Right lobe of liver (tissue), 4 donors: ENCODE measurements at regions not wholly inside any gene's neighbourhood (a gene's known extent, or its start where the extent isn't known, plus 50 kb on each side); places are given as distances from the start of the nearest gene placed in this dataset.

Experiments used
- CTCF ChIP-seq, 4 donors: fragments of 200-600 bp in 3 of 4; fragments of 450-650 bp in 1 of 4; IDR thresholded peaks; one replicate each; pipeline versions ENCODE4 v1.5.1 to v1.8.0; 2016 to 2022; ENCODE audit warnings: antibody characterized with exemption in 4 of 4, mild to moderate bottlenecking in 2 of 4
- POLR2A ChIP-seq: fragments of 450-650 bp; IDR thresholded peaks from one replicate; pipeline ENCODE4 v1.6.1; 2017; ENCODE audit warnings: antibody characterized with exemption, mild to moderate bottlenecking
- donor health status: DM: no; HTN: no; CAD: no.
- donor health status: DM: no; HTN: no; CAD: no.
- donor health status: DM: no; HTN: yes; CAD: no.

- no peak for TF ChIP-seq CTCF (IDR thresholded peaks at IDR 0.05)
- no peak for TF ChIP-seq POLR2A
Observed at GRCh38 chr10:9081253-9081652, 1026.8 kb downstream of the GATA3 start.
